SU-DHL-6 (cell line): ENCODE measurements at regions not wholly inside any gene's neighbourhood (a gene's known extent, or its start where the extent isn't known, plus 50 kb on each side); places are given as distances from the start of the nearest gene placed in this dataset.

Source experiments
- H2AFZ ChIP-seq: fragments of 200-600 bp; sonication (generic); 2 replicates; pipeline ENCODE4 v1.6.1; 2014; ENCODE audit warnings: low read depth, mild to moderate bottlenecking, moderate library complexity, mixed read lengths, antibody characterized with exemption, low read length; ENCODE audit not compliant: severe bottlenecking
- H3F3A ChIP-seq: fragments of 200-600 bp; shearing (Covaris generic); 2 replicates; pipeline ENCODE4 v1.6.0; 2016; ENCODE audit warnings: antibody characterized with exemption, mild to moderate bottlenecking; ENCODE audit not compliant: insufficient read depth
- H3K27ac ChIP-seq: fragments of 200-600 bp; sonication (generic); 2 replicates; pipeline ENCODE4 v1.5.1; 2016; ENCODE audit warnings: low read depth, mild to moderate bottlenecking, low read length, moderate library complexity, mixed read lengths
- H3K27me3 ChIP-seq: fragments of 200-600 bp; sonication (generic), shearing (Covaris generic); 2 replicates; pipeline ENCODE4 v1.6.0; 2014; ENCODE audit warnings: mild to moderate bottlenecking, low read length
- H3K36me3 ChIP-seq: fragments of 200-600 bp; sonication (generic); 2 replicates; pipeline ENCODE4 v1.6.1; 2014; ENCODE audit warnings: mild to moderate bottlenecking, low read length, mixed read lengths
- H3K4me2 ChIP-seq: fragments of 300-600, 200-600 bp; shearing (Covaris generic), sonication (generic); 2 replicates; pipeline ENCODE4 v1.6.0; 2014; ENCODE audit warnings: low read length, low read depth, mild to moderate bottlenecking; ENCODE audit not compliant: poor library complexity, severe bottlenecking
- H3K4me3 ChIP-seq: fragments of 200-600 bp; sonication (generic); 2 replicates; pipeline ENCODE4 v1.5.1; 2014; ENCODE audit warnings: antibody characterized with exemption, low read length, mild to moderate bottlenecking, mixed read lengths; ENCODE audit not compliant: insufficient read depth, poor library complexity, severe bottlenecking
- H3K79me2 ChIP-seq: fragments of 200-600 bp; sonication (generic); 2 replicates; pipeline ENCODE4 v1.6.1; 2014; ENCODE audit warnings: mild to moderate bottlenecking, low read length, moderate library complexity; ENCODE audit not compliant: insufficient read depth
- H3K9ac ChIP-seq: fragments of 200-600 bp; sonication (generic); 2 replicates; pipeline ENCODE4 v1.7.0; 2014; ENCODE audit warnings: mild to moderate bottlenecking, low read length
- H3K9me2 ChIP-seq: fragments of 200-600 bp; sonication (generic); replicated peaks from 2 replicates; pipeline ENCODE4 v1.6.1; 2014; ENCODE audit warnings: low read length; ENCODE audit not compliant: insufficient read depth
- H3K9me3 ChIP-seq: fragments of 200-600 bp; sonication (generic); 2 replicates; pipeline ENCODE4 v1.6.1; 2014; ENCODE audit warnings: low read length, mixed read lengths; ENCODE audit not compliant: insufficient read depth
- H4K20me1 ChIP-seq: fragments of 200-600 bp; sonication (generic); 2 replicates; pipeline ENCODE4 v1.6.1; 2014; ENCODE audit warnings: low read depth, mild to moderate bottlenecking, antibody characterized with exemption, low read length, moderate library complexity, mixed read lengths
- EZH2phosphoT487 ChIP-seq: fragments of 200-600 bp; sonication (generic), shearing (Covaris generic); conservative IDR thresholded peaks from 2 replicates; pipeline ENCODE4 v1.6.1; 2018; ENCODE audit warnings: mild to moderate bottlenecking, antibody characterized with exemption, low read length, moderate library complexity, mixed read lengths
- TF ChIP-seq, protein P1 (sequence below): fragments of 200-600 bp; sonication (generic); IDR thresholded peaks from one replicate; pipeline ENCODE4 v1.5.1; 2017; ENCODE audit warnings: antibody characterized with exemption, mild to moderate bottlenecking, low read length, moderate library complexity; ENCODE audit not compliant: insufficient read depth, poor library complexity, severe bottlenecking

DNA sequence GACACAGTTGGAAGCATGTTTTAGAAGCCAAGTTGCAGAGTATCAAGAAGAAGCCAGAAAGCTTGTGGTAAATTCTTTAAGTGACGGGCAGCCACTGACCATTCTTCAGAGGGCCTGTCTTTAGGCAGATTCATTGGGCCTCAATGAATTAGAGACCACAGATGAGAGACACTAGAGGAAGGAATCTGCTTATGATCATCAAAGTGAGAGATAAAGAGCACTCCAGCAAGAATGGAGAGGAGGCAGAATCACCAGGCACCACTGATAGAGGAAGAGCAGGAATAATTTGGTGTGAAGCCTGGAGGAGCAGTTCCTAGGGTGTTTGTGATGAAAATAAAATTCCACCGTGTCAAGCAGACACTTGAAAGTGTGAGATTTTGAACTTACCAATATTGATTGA, 365.9 kb upstream of the SLC30A5 start:
- no peaks in the 10 kb centered on the region for H3K27me3 ChIP-seq
- H3F3A ChIP-seq = no peaks in the 10 kb centered on the region
- H3K36me3 ChIP-seq = no peaks in the 10 kb centered on the region
- no peak overlapping the region for H3K27ac ChIP-seq
- H3K79me2 ChIP-seq = no peaks in the 10 kb centered on the region
- H3K4me2 ChIP-seq = no peak overlapping the region
- no peak overlapping the region for H3K9ac ChIP-seq
- TF ChIP-seq EZH2phosphoT487 = no peak
- TF ChIP-seq, protein P1, sequence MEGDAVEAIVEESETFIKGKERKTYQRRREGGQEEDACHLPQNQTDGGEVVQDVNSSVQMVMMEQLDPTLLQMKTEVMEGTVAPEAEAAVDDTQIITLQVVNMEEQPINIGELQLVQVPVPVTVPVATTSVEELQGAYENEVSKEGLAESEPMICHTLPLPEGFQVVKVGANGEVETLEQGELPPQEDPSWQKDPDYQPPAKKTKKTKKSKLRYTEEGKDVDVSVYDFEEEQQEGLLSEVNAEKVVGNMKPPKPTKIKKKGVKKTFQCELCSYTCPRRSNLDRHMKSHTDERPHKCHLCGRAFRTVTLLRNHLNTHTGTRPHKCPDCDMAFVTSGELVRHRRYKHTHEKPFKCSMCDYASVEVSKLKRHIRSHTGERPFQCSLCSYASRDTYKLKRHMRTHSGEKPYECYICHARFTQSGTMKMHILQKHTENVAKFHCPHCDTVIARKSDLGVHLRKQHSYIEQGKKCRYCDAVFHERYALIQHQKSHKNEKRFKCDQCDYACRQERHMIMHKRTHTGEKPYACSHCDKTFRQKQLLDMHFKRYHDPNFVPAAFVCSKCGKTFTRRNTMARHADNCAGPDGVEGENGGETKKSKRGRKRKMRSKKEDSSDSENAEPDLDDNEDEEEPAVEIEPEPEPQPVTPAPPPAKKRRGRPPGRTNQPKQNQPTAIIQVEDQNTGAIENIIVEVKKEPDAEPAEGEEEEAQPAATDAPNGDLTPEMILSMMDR = no peak
- no peak overlapping the region for H2AFZ ChIP-seq
- H3K4me3 ChIP-seq = no peak overlapping the region
- no peaks in the 10 kb centered on the region for H3K9me3 ChIP-seq
- no peaks in the 10 kb centered on the region for H4K20me1 ChIP-seq
- H3K9me2 ChIP-seq = no peaks in the 10 kb centered on the region

GRCh38 chr5:68729678-68730077, 364.1 kb upstream of the SLC30A5 start:
- Histone ChIP-seq H3K9me3 (no peaks in the 10 kb centered on the region), H3K27ac (no peak overlapping the region), H3F3A (no peaks in the 10 kb centered on the region), H2AFZ (no peak overlapping the region), H3K9me2 (no peaks in the 10 kb centered on the region), H4K20me1 (no peaks in the 10 kb centered on the region), H3K4me3 (no peak overlapping the region), H3K27me3 (no peaks in the 10 kb centered on the region), H3K79me2 (no peaks in the 10 kb centered on the region), H3K36me3 (no peaks in the 10 kb centered on the region), H3K9ac (no peak overlapping the region), H3K4me2 (no peak overlapping the region)
- TF ChIP-seq, protein P1 = no peak
- TF ChIP-seq EZH2phosphoT487 = no peak

GRCh38 chr5:68730220-68730978, 363.4 kb upstream of the SLC30A5 start:
- Histone ChIP-seq H3K27me3 (no peaks in the 10 kb centered on the region), H3K4me2 (no peak overlapping the region), H2AFZ (no peak overlapping the region), H3K79me2 (no peaks in the 10 kb centered on the region), H3K9me3 (no peaks in the 10 kb centered on the region), H3K9me2 (no peaks in the 10 kb centered on the region), H3K9ac (no peak overlapping the region), H3K27ac (no peak overlapping the region), H4K20me1 (no peaks in the 10 kb centered on the region), H3K36me3 (no peaks in the 10 kb centered on the region), H3F3A (no peaks in the 10 kb centered on the region), H3K4me3 (no peak overlapping the region)
- TF ChIP-seq, protein P1 = no peak
- no peak for TF ChIP-seq EZH2phosphoT487
